Endothelial cell of umbilical vein (primary cell): ENCODE measurements at regions not wholly inside any gene's neighbourhood (a gene's known extent, or its start where the extent isn't known, plus 50 kb on each side); places are given as distances from the start of the nearest gene placed in this dataset.

Source experiments
- BruUV-seq: library from RNA; stranded (reverse); fragments of 400-500 nt; replicated peaks from 2 replicates; lab custom pipeline; 2021; lab: Mats Ljungman, UMichigan
- CTCF ChIA-PET: fragments of 300-600, 350-600 bp; sonication (Branson Sonifier 250); formaldehyde crosslinking; loops from one replicate; lab custom pipeline; 2021; ENCODE audit warnings: antibody characterized with exemption, inconsistent platforms; lab: Charles Lee
- POLR2A ChIA-PET: fragments of 300-600, 350-600 bp; sonication (Branson Sonifier 250); formaldehyde crosslinking; loops from one replicate; lab custom pipeline; 2021; ENCODE audit warnings: antibody characterized with exemption, inconsistent platforms; lab: Charles Lee
- DNase-seq: peaks from one replicate; pipeline ENCODE4 v3.0.0-alpha.2; 2011; ENCODE audit warnings: low read depth, low spot score
- FAIRE-seq: peaks from 2 replicates; lab custom pipeline; 2011; peaks lifted over from hg19 to GRCh38; lab: Jason Lieb, UNC
- H2AFZ ChIP-seq: 2 replicates; pipeline ENCODE4 v1.6.0; 2012; ENCODE audit warnings: low read depth, low read length, control low read depth, inconsistent platforms
- H3K27ac ChIP-seq: 2 replicates; pipeline ENCODE4 v1.5.1; 2011; ENCODE audit warnings: low read depth, mild to moderate bottlenecking, control low read depth, low read length, moderate library complexity; ENCODE audit not compliant: insufficient read depth
- H3K27me3 ChIP-seq, 2 experiments: 2 replicates each; pipeline versions ENCODE4 v1.6.0 to v1.6.1; 2011; ENCODE audit warnings: low read length in 2 of 2, mixed read lengths in 1 of 2; ENCODE audit not compliant: control insufficient read depth in 2 of 2, insufficient read depth in 2 of 2
- H3K36me3 ChIP-seq, 2 experiments: 2 replicates in 1 of 2; 3 replicates in 1 of 2; pipeline ENCODE4 v1.5.1; 2011; ENCODE audit warnings: low read length in 2 of 2, mild to moderate bottlenecking in 1 of 2, moderate library complexity in 1 of 2; ENCODE audit not compliant: control insufficient read depth in 2 of 2, insufficient read depth in 2 of 2; ENCODE audit errors: extremely low read depth in 1 of 2
- H3K4me1 ChIP-seq: 3 replicates; pipeline ENCODE4 v1.5.1; 2011; ENCODE audit warnings: mild to moderate bottlenecking, low read length; ENCODE audit not compliant: control insufficient read depth, insufficient read depth; ENCODE audit errors: extremely low read depth
- H3K4me2 ChIP-seq: 2 replicates; pipeline ENCODE4 v1.6.1; 2011; ENCODE audit warnings: low read length, control low read depth, mixed read lengths; ENCODE audit not compliant: insufficient read depth
- H3K4me3 ChIP-seq, 3 experiments: fragments of 200-600 bp in 1 of 3; sonication (generic), shearing (Covaris generic) in 1 of 3; replicated peaks in 1 of 3; 2 replicates each; pipeline ENCODE4 v1.5.1; 2011 to 2016; ENCODE audit warnings: control low read depth in 3 of 3, low read length in 3 of 3, mild to moderate bottlenecking in 2 of 3, inconsistent platforms in 1 of 3, low read depth in 1 of 3, moderate library complexity in 1 of 3; ENCODE audit not compliant: insufficient read depth in 1 of 3
- H3K79me2 ChIP-seq: 2 replicates; pipeline ENCODE4 v1.6.0; 2012; ENCODE audit warnings: low read length, inconsistent platforms; ENCODE audit not compliant: control insufficient read depth, insufficient read depth
- H3K9ac ChIP-seq: replicated peaks from 2 replicates; pipeline ENCODE3; 2011; ENCODE audit warnings: low read length, control low read depth; ENCODE audit not compliant: insufficient read depth; ENCODE audit errors: extremely low read depth
- H3K9me1 ChIP-seq: replicated peaks from 3 replicates; pipeline ENCODE4 v1.6.0; 2011; ENCODE audit warnings: mild to moderate bottlenecking, low read length; ENCODE audit not compliant: control insufficient read depth, insufficient read depth; ENCODE audit errors: extremely low read depth
- H3K9me3 ChIP-seq: replicated peaks from 2 replicates; pipeline ENCODE4 v1.5.1; 2012; ENCODE audit warnings: low read length, inconsistent platforms; ENCODE audit not compliant: control insufficient read depth, insufficient read depth
- H4K20me1 ChIP-seq: replicated peaks from 2 replicates; pipeline ENCODE3; 2011; ENCODE audit warnings: mild to moderate bottlenecking, low read length; ENCODE audit not compliant: control insufficient read depth, insufficient read depth; ENCODE audit errors: extremely low read depth
- EZH2 ChIP-seq: IDR thresholded peaks from 2 replicates; pipeline ENCODE4 v1.6.1; 2012; ENCODE audit warnings: borderline replicate concordance, low read depth, mild to moderate bottlenecking, moderate library complexity, low read length, inconsistent platforms; ENCODE audit not compliant: severe bottlenecking
- FOS ChIP-seq: IDR thresholded peaks from 2 replicates; pipeline ENCODE4 v1.6.1; 2011; ENCODE audit warnings: mild to moderate bottlenecking, low read length, moderate library complexity, borderline replicate concordance; ENCODE audit not compliant: insufficient read depth
- GATA2 ChIP-seq: IDR thresholded peaks from 2 replicates; pipeline ENCODE4 v1.7.0; 2011; ENCODE audit warnings: low read depth, mild to moderate bottlenecking, moderate library complexity, mixed read lengths, low read length; ENCODE audit not compliant: insufficient read length, insufficient read depth
- JUN ChIP-seq: IDR thresholded peaks from 2 replicates; pipeline ENCODE4 v1.6.1; 2011; ENCODE audit warnings: borderline replicate concordance, low read depth; ENCODE audit not compliant: insufficient read length, insufficient read depth
- MAX ChIP-seq: IDR thresholded peaks from 2 replicates; pipeline ENCODE4 v1.6.1; 2011; ENCODE audit not compliant: insufficient read depth, insufficient read length
- MYC ChIP-seq: IDR thresholded peaks from one replicate; pipeline ENCODE4 v1.6.1; 2011; ENCODE audit warnings: mild to moderate bottlenecking, low read depth, low read length
- POLR2A ChIP-seq: IDR thresholded peaks from 2 replicates; pipeline ENCODE4 v1.6.1; 2012; ENCODE audit warnings: low read depth, mild to moderate bottlenecking, control low read depth, low read length
- POLR2AphosphoS5 ChIP-seq: IDR thresholded peaks from 2 replicates; pipeline ENCODE4 v1.6.1; 2012; ENCODE audit warnings: low read depth, mild to moderate bottlenecking, control low read depth, low read length, moderate library complexity; ENCODE audit not compliant: insufficient read depth
- dilution Hi-C: fragments of 300-500 bp; cut with MboI; formaldehyde crosslinking; loops from one replicate; pipeline ENCODE4 v1.15.0; 2019; ENCODE audit warnings: low sequenced_read_pairs; ENCODE audit not compliant: extremely low pct_ligation_motif_present
- intact Hi-C: fragments of 100-400 bp; cut with micrococcal nuclease; formaldehyde crosslinking; loops from one replicate; pipeline ENCODE4 v1.10.0; 2022
- TF ChIP-seq, protein P1 (sequence below), 2 donors: IDR thresholded peaks; 1 replicate in 1 of 2; 2 replicates in 1 of 2; pipeline ENCODE4 v1.5.1; 2011; ENCODE audit warnings: low read length in 2 of 2, mild to moderate bottlenecking in 2 of 2, moderate library complexity in 2 of 2, control low read depth in 1 of 2, inconsistent platforms in 1 of 2, low read depth in 1 of 2; ENCODE audit not compliant: insufficient read depth in 1 of 2; ENCODE audit errors: extremely low read depth in 1 of 2

DNA sequence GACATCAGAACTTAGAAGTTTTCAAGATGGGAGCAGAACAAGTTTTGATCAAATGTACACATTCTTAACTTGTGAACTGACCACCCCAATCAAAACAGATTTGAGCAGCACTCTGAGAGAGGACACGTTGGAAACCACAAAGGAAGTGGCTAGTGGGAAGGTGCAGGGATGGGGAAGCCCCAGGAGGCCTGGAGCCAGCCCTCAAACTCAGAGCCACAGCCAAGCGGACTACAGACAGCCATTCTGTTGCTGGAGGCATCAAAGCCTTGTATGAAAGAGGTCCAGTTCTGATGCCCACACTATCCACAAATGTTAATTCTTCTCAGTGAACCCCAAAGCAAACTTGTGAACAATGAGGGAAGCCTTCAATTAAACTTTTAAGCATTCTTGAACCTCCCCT lies 143.6 kb upstream of the RAB4A start:
- intact Hi-C loops: no loop called here
- CTCF ChIA-PET: no interaction called here
- TF ChIP-seq MAX (no peak), MYC (no peak), JUN (no peak), POLR2A (no peak), GATA2 (no peak), FOS (no peak), POLR2AphosphoS5 (no peak), EZH2 (no peak)
- TF ChIP-seq, protein P1, sequence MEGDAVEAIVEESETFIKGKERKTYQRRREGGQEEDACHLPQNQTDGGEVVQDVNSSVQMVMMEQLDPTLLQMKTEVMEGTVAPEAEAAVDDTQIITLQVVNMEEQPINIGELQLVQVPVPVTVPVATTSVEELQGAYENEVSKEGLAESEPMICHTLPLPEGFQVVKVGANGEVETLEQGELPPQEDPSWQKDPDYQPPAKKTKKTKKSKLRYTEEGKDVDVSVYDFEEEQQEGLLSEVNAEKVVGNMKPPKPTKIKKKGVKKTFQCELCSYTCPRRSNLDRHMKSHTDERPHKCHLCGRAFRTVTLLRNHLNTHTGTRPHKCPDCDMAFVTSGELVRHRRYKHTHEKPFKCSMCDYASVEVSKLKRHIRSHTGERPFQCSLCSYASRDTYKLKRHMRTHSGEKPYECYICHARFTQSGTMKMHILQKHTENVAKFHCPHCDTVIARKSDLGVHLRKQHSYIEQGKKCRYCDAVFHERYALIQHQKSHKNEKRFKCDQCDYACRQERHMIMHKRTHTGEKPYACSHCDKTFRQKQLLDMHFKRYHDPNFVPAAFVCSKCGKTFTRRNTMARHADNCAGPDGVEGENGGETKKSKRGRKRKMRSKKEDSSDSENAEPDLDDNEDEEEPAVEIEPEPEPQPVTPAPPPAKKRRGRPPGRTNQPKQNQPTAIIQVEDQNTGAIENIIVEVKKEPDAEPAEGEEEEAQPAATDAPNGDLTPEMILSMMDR (IDR thresholded peaks at IDR 0.05; ENCODE audit: extremely low read depth in 1 of 2, insufficient read depth in 1 of 2, low read depth in 1 of 2, low read length in 2 of 2): no peak

More for the DNA sequence above, 143.6 kb upstream of the RAB4A start:
- H3K9me3 ChIP-seq: no peaks in the 10 kb centered on the region
- no peaks in the 10 kb centered on the region for H3K4me1 ChIP-seq
- H3K9ac ChIP-seq: no peak overlapping the region
- dilution Hi-C loops: no loop called here
- no peak overlapping the region for H3K4me3 ChIP-seq
- no TSS peak for BruUV-seq
- no peaks in the 10 kb centered on the region for H3K79me2 ChIP-seq
- no peaks in the 10 kb centered on the region for H3K36me3 ChIP-seq
- FAIRE-seq: no peak
- no peaks in the 10 kb centered on the region for H4K20me1 ChIP-seq
- H3K9me1 ChIP-seq: no peaks in the 10 kb centered on the region
- POLR2A ChIA-PET: no interaction called here
- no peaks in the 10 kb centered on the region for H3K27me3 ChIP-seq
- no peak overlapping the region for H2AFZ ChIP-seq
- no peak overlapping the region for H3K4me2 ChIP-seq
- H3K27ac ChIP-seq: no peak overlapping the region
- no peak for DNase-seq
